HG03039 (cell line): ENCODE measurements at regions not wholly inside any gene's neighbourhood (a gene's known extent, or its start where the extent isn't known, plus 50 kb on each side); places are given as distances from the start of the nearest gene placed in this dataset.

Experiments used
- ATAC-seq: cut with Tn5 transposase; IDR thresholded peaks from one replicate; pipeline ENCODE4 v1.9.1; 2021; ENCODE audit warnings: mild to moderate bottlenecking, moderate library complexity; ENCODE audit not compliant: unreplicated experiment

DNA sequence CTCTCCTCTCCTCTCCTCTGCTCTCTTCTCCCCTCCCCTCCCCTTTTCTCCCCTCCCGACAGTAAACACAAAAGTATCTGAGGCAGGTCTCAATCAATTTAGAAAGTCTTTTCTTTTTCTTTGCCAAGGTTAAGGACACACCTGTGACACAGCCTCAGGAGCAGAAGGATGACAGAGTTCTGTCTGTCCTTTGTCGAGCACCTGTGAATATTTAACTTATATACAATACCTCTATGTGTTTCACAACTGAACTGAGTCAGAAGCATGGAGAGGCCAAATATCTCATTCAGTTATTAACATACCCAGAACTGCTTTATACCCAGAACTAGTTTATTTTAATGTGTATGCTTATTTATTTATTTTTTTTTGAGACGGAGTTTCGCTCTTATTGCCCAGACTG lies 81.1 kb upstream of the ROBO1 start:
- no peak for ATAC-seq

DNA sequence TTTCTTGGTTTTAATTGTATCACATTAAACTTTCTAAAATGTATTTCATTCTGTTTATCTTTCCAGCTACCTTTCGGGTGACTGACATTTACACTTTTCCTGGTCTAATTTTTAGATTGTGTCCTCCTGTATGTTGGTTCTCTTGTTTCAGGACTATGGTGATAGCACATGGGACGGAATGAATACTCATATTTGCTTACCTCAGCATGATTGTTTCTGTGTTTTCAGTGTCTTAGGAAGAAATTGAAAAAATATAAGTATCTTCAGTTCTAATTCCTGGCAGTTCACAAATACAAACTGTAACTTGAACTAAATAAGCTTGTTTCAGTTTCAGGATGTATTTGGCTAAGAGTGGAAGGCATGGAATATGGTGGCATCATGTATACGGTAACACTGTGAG lies 80.1 kb upstream of the ROBO1 start:
- no peak for ATAC-seq

DNA sequence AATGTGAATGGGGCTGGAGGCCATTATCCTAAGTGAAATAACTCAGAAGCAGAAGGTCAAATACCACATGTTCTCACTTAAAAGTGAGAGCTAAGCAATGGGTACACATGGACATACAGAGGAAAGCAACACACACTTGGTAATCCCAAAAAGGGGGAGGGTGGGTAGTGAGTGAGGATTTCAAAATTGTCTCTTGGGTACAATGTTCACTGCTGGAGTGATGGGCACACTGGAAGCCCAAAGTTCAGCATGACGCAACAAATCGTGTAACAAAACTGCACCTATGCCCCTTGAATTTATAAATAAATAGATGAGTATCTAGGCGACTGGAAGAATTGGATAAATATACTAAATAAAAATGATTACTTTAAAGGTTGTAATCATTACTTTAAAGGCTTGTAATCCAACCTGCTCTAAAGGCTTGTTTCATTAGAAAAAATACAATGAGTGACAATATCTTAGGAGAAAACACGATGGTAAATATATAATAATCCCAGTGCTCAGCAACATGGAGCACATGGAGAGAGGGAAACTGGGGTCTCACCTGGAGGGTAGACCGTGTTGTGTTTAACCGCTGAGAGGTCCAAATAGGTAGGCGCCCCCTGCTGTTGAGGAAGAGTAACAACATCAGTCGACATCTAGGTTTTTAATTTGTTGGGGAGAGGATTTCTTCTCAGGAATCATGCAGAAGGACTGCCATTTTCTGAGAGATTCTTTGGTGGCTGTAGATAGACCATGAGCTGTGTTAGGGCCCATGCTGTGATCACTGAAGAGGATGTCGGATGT lies 78.5 kb upstream of the ROBO1 start:
- no peak for ATAC-seq

GRCh38 chr3:79845546-79845945 lies 77.7 kb upstream of the ROBO1 start:
- ATAC-seq: no peak

DNA sequence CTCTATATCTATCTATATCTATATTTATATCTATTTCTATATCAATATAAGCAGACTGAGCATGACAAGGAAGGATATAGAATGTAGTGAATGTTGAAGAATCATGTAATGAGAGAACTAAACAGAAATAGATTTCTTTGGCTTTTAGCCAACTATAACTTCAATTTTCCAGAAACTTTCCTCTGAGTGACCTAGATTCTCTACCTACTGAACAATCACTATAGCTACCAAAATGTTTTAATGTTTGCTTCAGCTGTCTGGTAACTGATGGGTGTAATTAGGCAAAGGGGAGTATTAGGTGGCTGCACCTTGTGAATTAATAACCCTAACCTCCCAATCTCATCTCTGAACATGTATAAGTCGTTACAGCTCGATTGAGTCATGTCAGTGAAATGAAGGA lies 76.4 kb upstream of the ROBO1 start:
- ATAC-seq: no peak

DNA sequence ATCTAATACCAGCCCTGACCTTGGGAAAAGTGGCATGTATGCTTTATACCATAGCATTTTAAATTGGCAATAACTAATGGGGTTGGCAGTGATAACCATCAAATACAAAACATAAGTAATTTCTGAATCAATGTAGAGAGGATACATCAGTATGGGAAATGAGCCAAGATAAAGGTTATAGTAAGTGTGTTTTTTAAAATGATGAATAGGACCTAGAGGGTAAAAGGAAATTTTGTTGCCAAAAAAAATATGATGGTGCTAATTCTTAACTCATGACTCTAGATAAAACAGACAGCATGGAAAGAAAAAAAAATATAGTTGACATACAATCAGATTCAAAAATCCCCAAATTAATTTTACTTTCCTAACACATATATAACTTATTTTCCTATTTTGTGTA lies 75.4 kb upstream of the ROBO1 start:
- no peak for ATAC-seq

- no peak for ATAC-seq
Observed at GRCh38 chr3:79835701-79836100, 67.9 kb upstream of the ROBO1 start.

DNA sequence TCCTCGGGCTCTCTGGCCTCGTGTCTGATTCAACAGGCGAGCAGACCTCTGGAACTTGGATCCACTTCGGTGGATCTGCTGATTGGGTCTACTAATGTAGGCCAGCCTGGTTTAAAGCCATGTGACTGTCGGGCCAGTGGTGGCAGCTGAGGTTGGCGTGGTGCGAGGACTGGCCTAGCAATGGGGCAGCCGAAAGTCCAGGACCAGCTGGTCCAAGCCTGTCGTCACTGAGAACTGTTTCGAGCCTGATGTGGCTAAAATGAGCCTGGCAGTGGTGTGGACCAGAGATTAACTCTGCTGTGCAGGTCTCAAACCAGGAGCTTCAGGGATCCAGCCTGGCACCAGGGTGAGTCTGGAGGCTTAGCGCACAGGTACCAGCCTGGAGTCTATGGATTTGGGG lies 56.4 kb upstream of the ROBO1 start:
- ATAC-seq: no peak

- no peak for ATAC-seq
Observed at GRCh38 chr3:79822076-79822475, 54.3 kb upstream of the ROBO1 start.

GRCh38 chr3:79820089-79820488 lies 52.3 kb upstream of the ROBO1 start:
- no peak for ATAC-seq

DNA sequence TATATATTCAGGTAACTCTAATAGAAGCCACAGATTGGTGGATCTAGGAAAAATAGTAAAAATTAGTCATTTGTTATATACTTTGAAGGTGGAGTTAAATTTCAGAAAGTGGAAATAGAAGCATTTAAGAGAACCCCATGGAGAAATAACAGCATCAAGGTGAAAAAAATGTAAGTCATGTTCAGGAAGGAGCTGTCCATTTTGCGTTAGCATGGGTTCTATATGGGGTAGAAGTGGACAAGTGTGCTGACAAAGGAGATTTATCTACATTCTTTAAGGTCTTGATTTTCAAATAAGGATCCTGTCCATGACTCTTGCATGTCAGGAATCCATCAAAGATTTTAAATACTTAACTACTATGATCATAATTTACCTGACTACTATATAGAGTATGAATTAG lies 50.2 kb upstream of the ROBO1 start:
- no peak for ATAC-seq
